Mesodermal cell (in vitro differentiated cells): ENCODE measurements at regions not wholly inside any gene's neighbourhood (a gene's known extent, or its start where the extent isn't known, plus 50 kb on each side); places are given as distances from the start of the nearest gene placed in this dataset.

Experiments used
- H3K27ac ChIP-seq: 2 replicates; pipeline ENCODE4 v1.7.0; 2013; ENCODE audit warnings: mild to moderate bottlenecking, low read depth, low read length, moderate library complexity; ENCODE audit not compliant: severe bottlenecking
- H3K36me3 ChIP-seq: 2 replicates; pipeline ENCODE4 v1.7.1; 2013; ENCODE audit warnings: mild to moderate bottlenecking, low read length, moderate library complexity; ENCODE audit not compliant: control insufficient read depth, insufficient read depth
- H3K4me1 ChIP-seq: one replicate; pipeline ENCODE4 v1.7.1; 2013; ENCODE audit warnings: mild to moderate bottlenecking, low read length; ENCODE audit not compliant: insufficient read depth, control insufficient read depth, poor library complexity, severe bottlenecking
- H3K4me3 ChIP-seq: 2 replicates; pipeline ENCODE4 v1.7.0; 2013; ENCODE audit warnings: low read length, control low read depth, mild to moderate bottlenecking; ENCODE audit not compliant: insufficient read depth, poor library complexity, severe bottlenecking; ENCODE audit errors: extremely low read depth
- H3K9me3 ChIP-seq: 2 replicates; pipeline ENCODE4 v1.7.1; 2013; ENCODE audit warnings: mild to moderate bottlenecking, low read length, moderate library complexity; ENCODE audit not compliant: control insufficient read depth
- WGBS, 2 experiments: methylation state at CpG; one replicate each; pipeline ENCODE4 v1.1.5; 2013; ENCODE audit warnings: missing lambda C conversion rate in 2 of 2; ENCODE audit not compliant: insufficient coverage in 2 of 2; 5-methylcytosine and 5-hydroxymethylcytosine counted together

- Histone ChIP-seq H3K4me3 (peak overlapping the region; percentile 19), H3K27ac (peak overlapping the region; percentile 86), H3K9me3 (no peaks in the 10 kb centered on the region), H3K36me3 (no peaks in the 10 kb centered on the region), H3K4me1 (peaks cover 13% of the 10 kb centered on the region)
- 21 to 23% methylated on average over 17 to 20 of the region's 26 CpGs for whole genome bisulfite sequencing, 2 experiments
These were observed 169.9 kb downstream of the CTTN start for GRCh38 chr11:70568035-70568813.

- Histone ChIP-seq H3K36me3 (no peaks in the 10 kb centered on the region), H3K4me1 (peaks cover 13% of the 10 kb centered on the region), H3K27ac (no peak overlapping the region), H3K9me3 (no peaks in the 10 kb centered on the region), H3K4me3 (no peak overlapping the region)
- WGBS, 2 experiments = 85 to 91% methylated on average over 27 to 29 of the region's 30 CpGs
These were observed 170.7 kb downstream of the CTTN start for GRCh38 chr11:70568814-70569617.

- H3K36me3 ChIP-seq = no peaks in the 10 kb centered on the region
- H3K4me3 ChIP-seq = no peak overlapping the region
- peaks cover 13% of the 10 kb centered on the region for H3K4me1 ChIP-seq
- no peak overlapping the region for H3K27ac ChIP-seq
- WGBS, 2 experiments = 88 to 92% methylated on average over 7 to 8 of the region's 8 CpGs
- H3K9me3 ChIP-seq = no peaks in the 10 kb centered on the region
These were observed 171.2 kb downstream of the CTTN start for GRCh38 chr11:70569618-70569890.

GRCh38 chr11:70569996-70570692, 171.8 kb downstream of the CTTN start:
- Histone ChIP-seq H3K9me3 (no peaks in the 10 kb centered on the region), H3K27ac (no peak overlapping the region), H3K4me1 (peaks cover 13% of the 10 kb centered on the region), H3K4me3 (no peak overlapping the region), H3K36me3 (no peaks in the 10 kb centered on the region)
- 94 to 96% methylated on average over 16 to 17 of the region's 19 CpGs for WGBS, 2 experiments

GRCh38 chr11:70570693-70571395, 172.5 kb downstream of the CTTN start:
- WGBS, 2 experiments = 64 to 78% methylated on average over 9 of the region's 11 CpGs
- H3K27ac ChIP-seq = no peak overlapping the region
- H3K4me3 ChIP-seq = no peak overlapping the region
- H3K4me1 ChIP-seq = peaks cover 13% of the 10 kb centered on the region
- no peaks in the 10 kb centered on the region for H3K36me3 ChIP-seq
- H3K9me3 ChIP-seq = no peaks in the 10 kb centered on the region

GRCh38 chr11:70572974-70573260, 174.6 kb downstream of the CTTN start:
- Histone ChIP-seq H3K27ac (no peak overlapping the region), H3K4me3 (no peak overlapping the region), H3K36me3 (no peaks in the 10 kb centered on the region), H3K4me1 (peaks cover 7% of the 10 kb centered on the region), H3K9me3 (no peaks in the 10 kb centered on the region)
- 93 to 94% methylated on average over 9 to 11 of the region's 18 CpGs for WGBS, 2 experiments

GRCh38 chr11:70573701-70574151, 175.4 kb downstream of the CTTN start:
- WGBS, 2 experiments = 87 to 90% methylated on average over 5 to 7 of the region's 13 CpGs

GRCh38 chr11:70574725-70575347, 176.5 kb downstream of the CTTN start:
- Histone ChIP-seq H3K4me3 (no peak overlapping the region), H3K9me3 (no peaks in the 10 kb centered on the region), H3K27ac (no peak overlapping the region), H3K4me1 (no peaks in the 10 kb centered on the region), H3K36me3 (no peaks in the 10 kb centered on the region)
- WGBS, 2 experiments = 88% methylated on average over 8 to 10 of the region's 12 CpGs

More at GRCh38 chr11:70573701-70574151, 175.4 kb downstream of the CTTN start:
- no peak overlapping the region for H3K27ac ChIP-seq
- no peaks in the 10 kb centered on the region for H3K9me3 ChIP-seq
- peaks cover 2% of the 10 kb centered on the region for H3K4me1 ChIP-seq
- no peak overlapping the region for H3K4me3 ChIP-seq
- no peaks in the 10 kb centered on the region for H3K36me3 ChIP-seq

GRCh38 chr11:70575396-70576060, 177.2 kb downstream of the CTTN start:
- Histone ChIP-seq H3K4me3 (no peak overlapping the region), H3K27ac (no peak overlapping the region), H3K36me3 (no peaks in the 10 kb centered on the region), H3K4me1 (no peaks in the 10 kb centered on the region), H3K9me3 (no peaks in the 10 kb centered on the region)
- WGBS, 2 experiments = 87 to 93% methylated on average over 7 to 8 of the region's 12 CpGs

GRCh38 chr11:70577258-70577603, 178.9 kb downstream of the CTTN start:
- Histone ChIP-seq H3K4me1 (no peaks in the 10 kb centered on the region), H3K9me3 (no peaks in the 10 kb centered on the region), H3K36me3 (no peaks in the 10 kb centered on the region), H3K27ac (no peak overlapping the region), H3K4me3 (no peak overlapping the region)
- WGBS, 2 experiments = 81 to 87% methylated on average over 4 to 7 of the region's 7 CpGs
